ENCODE measurements at regions not wholly inside any gene's neighbourhood (a gene's known extent, or its start where the extent isn't known, plus 50 kb on each side); places are given as distances from the start of the nearest gene placed in this dataset.

GRCh38 chr1:14143777-14144176 is 443.8 kb downstream of the PRDM2 start:
- no peak overlapping the region for H3K27ac Mint-ChIP-seq (ENCODE audit: unreplicated experiment)
- no peak for TF ChIP-seq CTCF (IDR thresholded peaks at IDR 0.05)

GRCh38 chr1:14148526-14148925 is 448.5 kb downstream of the PRDM2 start:
- Mint-ChIP-seq H3K36me3 (ENCODE audit: low read depth) (no peaks in the 10 kb centered on the region), H3K27ac (ENCODE audit: unreplicated experiment) (no peak overlapping the region), H3K4me3 (ENCODE audit: unreplicated experiment) (no peak overlapping the region), H3K4me1 (ENCODE audit: low read depth) (no peaks in the 10 kb centered on the region), H3K27me3 (ENCODE audit: low read depth) (no peaks in the 10 kb centered on the region), H3K9me3 (ENCODE audit: low read depth) (peaks cover 26% of the 10 kb centered on the region)
- no peak for TF ChIP-seq CTCF (IDR thresholded peaks at IDR 0.05)
- no peak for DNase-seq (ENCODE audit: low spot score)

More at GRCh38 chr1:14143777-14144176, 443.8 kb downstream of the PRDM2 start:
- no peaks in the 10 kb centered on the region for H3K27me3 Mint-ChIP-seq (ENCODE audit: low read depth)
- no peaks in the 10 kb centered on the region for H3K36me3 Mint-ChIP-seq (ENCODE audit: low read depth)
- H3K4me1 Mint-ChIP-seq (ENCODE audit: low read depth), result no peaks in the 10 kb centered on the region
- DNase-seq (ENCODE audit: low spot score), result no peak
- peaks cover 15% of the 10 kb centered on the region for H3K9me3 Mint-ChIP-seq (ENCODE audit: low read depth)
- H3K4me3 Mint-ChIP-seq (ENCODE audit: unreplicated experiment), result no peak overlapping the region

GRCh38 chr1:14149431-14149830 is 449.1 kb upstream of the KAZN start:
- Mint-ChIP-seq H3K4me3 (ENCODE audit: unreplicated experiment) (no peak overlapping the region), H3K4me1 (ENCODE audit: low read depth) (no peaks in the 10 kb centered on the region), H3K27me3 (ENCODE audit: low read depth) (no peaks in the 10 kb centered on the region), H3K36me3 (ENCODE audit: low read depth) (no peaks in the 10 kb centered on the region), H3K27ac (ENCODE audit: unreplicated experiment) (no peak overlapping the region), H3K9me3 (ENCODE audit: low read depth) (peaks cover 31% of the 10 kb centered on the region)
- DNase-seq (ENCODE audit: low spot score), result no peak
- no peak for TF ChIP-seq CTCF (IDR thresholded peaks at IDR 0.05)

GRCh38 chr1:14156543-14156942 is 441.9 kb upstream of the KAZN start:
- no peak for DNase-seq (ENCODE audit: low spot score)
- Mint-ChIP-seq H3K4me3 (ENCODE audit: unreplicated experiment) (no peak overlapping the region), H3K4me1 (ENCODE audit: low read depth) (no peaks in the 10 kb centered on the region), H3K27me3 (ENCODE audit: low read depth) (no peaks in the 10 kb centered on the region), H3K9me3 (ENCODE audit: low read depth) (peaks cover 69% of the 10 kb centered on the region), H3K27ac (ENCODE audit: unreplicated experiment) (no peak overlapping the region), H3K36me3 (ENCODE audit: low read depth) (no peaks in the 10 kb centered on the region)
- TF ChIP-seq CTCF (IDR thresholded peaks at IDR 0.05), result no peak

GRCh38 chr1:14160781-14161180 is 437.7 kb upstream of the KAZN start:
- Mint-ChIP-seq H3K36me3 (ENCODE audit: low read depth) (no peaks in the 10 kb centered on the region), H3K9me3 (ENCODE audit: low read depth) (peaks cover 64% of the 10 kb centered on the region), H3K4me1 (ENCODE audit: low read depth) (no peaks in the 10 kb centered on the region), H3K27ac (ENCODE audit: unreplicated experiment) (no peak overlapping the region), H3K4me3 (ENCODE audit: unreplicated experiment) (no peak overlapping the region), H3K27me3 (ENCODE audit: low read depth) (no peaks in the 10 kb centered on the region)
- no peak for DNase-seq (ENCODE audit: low spot score)
- TF ChIP-seq CTCF (IDR thresholded peaks at IDR 0.05), result no peak

Data from chondrocyte (in vitro differentiated cells).